KMS-11 (cell line): ENCODE measurements at regions not wholly inside any gene's neighbourhood (a gene's known extent, or its start where the extent isn't known, plus 50 kb on each side); places are given as distances from the start of the nearest gene placed in this dataset.

Experiments
- H2AFZ ChIP-seq: fragments of 200-600 bp; sonication (generic); 2 replicates; pipeline ENCODE4 v1.6.1; 2016; ENCODE audit warnings: antibody characterized with exemption, mixed run types, low read depth
- H3K27ac ChIP-seq: fragments of 200-600 bp; sonication (generic); 2 replicates; pipeline ENCODE4 v1.6.1; 2016; ENCODE audit warnings: mild to moderate bottlenecking, mixed run types
- H3K27me3 ChIP-seq: fragments of 200-600 bp; sonication (generic); 2 replicates; pipeline ENCODE4 v1.6.1; 2017; ENCODE audit warnings: mild to moderate bottlenecking, low read depth, mixed run types, moderate library complexity; ENCODE audit not compliant: insufficient read depth
- H3K36me3 ChIP-seq: fragments of 200-600 bp; sonication (generic); 2 replicates; pipeline ENCODE4 v1.6.1; 2017; ENCODE audit warnings: mild to moderate bottlenecking, mixed run types; ENCODE audit not compliant: insufficient read depth
- H3K4me1 ChIP-seq: fragments of 200-600 bp; sonication (generic); 2 replicates; pipeline ENCODE4 v1.6.1; 2016; ENCODE audit warnings: mild to moderate bottlenecking, low read depth, mixed run types; ENCODE audit not compliant: poor library complexity, severe bottlenecking
- H3K4me2 ChIP-seq: fragments of 200-600 bp; sonication (generic); 2 replicates; pipeline ENCODE4 v1.7.0; 2016; ENCODE audit warnings: mild to moderate bottlenecking, mixed run types
- H3K4me3 ChIP-seq: fragments of 200-600 bp; sonication (generic); IDR thresholded peaks from 2 replicates; pipeline ENCODE4 v1.6.1; 2017; ENCODE audit warnings: low read depth, low read length, mixed read lengths; ENCODE audit not compliant: insufficient read depth
- H3K79me2 ChIP-seq: fragments of 200-600 bp; sonication (generic); 2 replicates; pipeline ENCODE4 v1.6.1; 2016; ENCODE audit warnings: low read depth, mixed run types; ENCODE audit not compliant: insufficient read depth
- H3K9ac ChIP-seq: fragments of 200-600 bp; sonication (generic); 2 replicates; pipeline ENCODE4 v1.6.1; 2016; ENCODE audit warnings: mild to moderate bottlenecking, mixed run types
- H4K20me1 ChIP-seq: fragments of 200-600 bp; sonication (generic); 2 replicates; pipeline ENCODE4 v1.6.1; 2016; ENCODE audit warnings: mild to moderate bottlenecking, mixed run types; ENCODE audit not compliant: insufficient read depth
- CTCF ChIP-seq: fragments of 200-600 bp; sonication (generic); conservative IDR thresholded peaks from 2 replicates; pipeline ENCODE4 v1.6.1; 2017; ENCODE audit warnings: low read depth, mild to moderate bottlenecking, antibody characterized with exemption, low read length, moderate library complexity, mixed read lengths

- no peaks in the 10 kb centered on the region for H4K20me1 ChIP-seq
- no peaks in the 10 kb centered on the region for H3K4me1 ChIP-seq
- TF ChIP-seq CTCF: no peak
- no peaks in the 10 kb centered on the region for H3K36me3 ChIP-seq
- no peaks in the 10 kb centered on the region for H3K79me2 ChIP-seq
- no peaks in the 10 kb centered on the region for H3K27me3 ChIP-seq
- H3K4me3 ChIP-seq: no peak overlapping the region
- H3K4me2 ChIP-seq: no peak overlapping the region
- H2AFZ ChIP-seq: no peak overlapping the region
- H3K27ac ChIP-seq: no peak overlapping the region
- no peak overlapping the region for H3K9ac ChIP-seq
These were observed 297.5 kb upstream of the XYLT1 start for GRCh38 chr16:17768257-17768656.

DNA sequence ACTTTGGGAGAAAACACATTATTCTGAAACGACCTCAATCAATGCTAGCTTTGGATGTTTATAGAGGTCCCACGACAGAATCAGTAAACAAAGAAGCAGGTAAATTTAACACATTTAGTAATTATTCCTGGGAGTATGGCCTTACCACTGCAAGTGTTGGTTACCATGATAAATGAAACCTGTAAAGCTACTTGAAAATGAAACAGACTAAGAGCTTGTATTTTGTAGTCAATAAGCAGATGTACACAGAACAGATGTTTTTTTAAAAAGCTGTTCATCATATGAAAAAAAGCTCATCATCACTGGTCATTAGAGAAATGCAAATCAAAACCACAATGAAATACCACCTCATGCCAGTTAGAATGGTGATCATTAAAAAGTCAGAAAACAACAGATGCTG is 295.3 kb upstream of the XYLT1 start:
- H4K20me1 ChIP-seq: no peaks in the 10 kb centered on the region
- no peak overlapping the region for H2AFZ ChIP-seq
- H3K27ac ChIP-seq: no peak overlapping the region

DNA sequence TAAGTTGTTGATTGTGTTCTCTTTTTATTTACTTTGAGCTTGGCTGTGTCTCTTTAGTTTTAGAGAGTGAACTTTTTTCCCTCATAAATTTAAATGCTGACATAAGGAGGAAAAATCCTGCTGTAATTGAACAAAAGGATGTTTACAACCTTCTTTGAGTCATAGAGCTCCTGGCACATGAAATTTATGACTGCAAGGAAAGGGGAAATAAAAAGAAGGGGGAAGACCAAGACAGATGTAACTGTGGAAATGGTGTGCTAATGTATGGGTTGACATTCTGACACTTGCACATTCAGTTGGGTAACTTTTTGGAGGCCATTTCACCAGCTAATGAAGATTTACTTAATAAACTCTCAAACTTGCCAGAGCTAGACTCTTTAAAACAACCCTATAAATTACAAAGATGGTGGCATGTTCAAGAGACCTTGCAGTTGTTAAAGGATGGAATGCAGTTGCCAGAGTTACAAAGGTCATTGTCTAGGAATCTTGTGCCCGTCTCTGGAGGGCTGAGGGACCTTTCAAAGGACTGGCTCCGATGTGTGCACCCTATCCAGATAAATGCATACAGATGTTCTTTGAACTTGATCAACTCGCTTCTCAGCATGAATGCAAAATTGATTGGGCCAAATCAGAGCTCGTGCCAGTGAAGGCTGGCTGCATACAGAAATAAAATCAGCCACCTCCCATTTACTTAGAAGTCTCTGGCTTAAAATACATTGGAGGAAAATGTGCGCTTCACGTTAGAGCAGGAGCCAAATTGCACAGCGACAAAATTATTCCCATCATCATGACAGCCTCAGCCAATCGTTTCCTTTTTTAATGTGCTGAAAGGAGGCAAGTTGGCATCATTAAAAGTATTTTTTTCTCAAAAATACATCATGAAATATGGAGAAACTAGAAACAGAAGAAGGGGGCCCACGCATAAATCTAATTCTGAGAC is 289.0 kb upstream of the XYLT1 start:
- no peaks in the 10 kb centered on the region for H3K79me2 ChIP-seq
- TF ChIP-seq CTCF: no peak
- no peaks in the 10 kb centered on the region for H3K36me3 ChIP-seq
- H3K4me2 ChIP-seq: no peak overlapping the region
- no peak overlapping the region for H3K27ac ChIP-seq
- no peaks in the 10 kb centered on the region for H4K20me1 ChIP-seq
- no peak overlapping the region for H3K9ac ChIP-seq
- no peaks in the 10 kb centered on the region for H3K4me1 ChIP-seq
- H3K27me3 ChIP-seq: no peaks in the 10 kb centered on the region
- H3K4me3 ChIP-seq: no peak overlapping the region
- no peak overlapping the region for H2AFZ ChIP-seq

More for the DNA sequence above, 295.3 kb upstream of the XYLT1 start:
- Histone ChIP-seq H3K4me2 (no peak overlapping the region), H3K9ac (no peak overlapping the region), H3K4me1 (no peaks in the 10 kb centered on the region), H3K79me2 (no peaks in the 10 kb centered on the region), H3K36me3 (no peaks in the 10 kb centered on the region), H3K4me3 (no peak overlapping the region), H3K27me3 (no peaks in the 10 kb centered on the region)
- TF ChIP-seq CTCF: no peak

- no peak overlapping the region for H2AFZ ChIP-seq
- H4K20me1 ChIP-seq: no peaks in the 10 kb centered on the region
- no peaks in the 10 kb centered on the region for H3K27me3 ChIP-seq
- no peak overlapping the region for H3K9ac ChIP-seq
- H3K79me2 ChIP-seq: no peaks in the 10 kb centered on the region
- no peaks in the 10 kb centered on the region for H3K36me3 ChIP-seq
- H3K4me2 ChIP-seq: no peak overlapping the region
- no peak overlapping the region for H3K4me3 ChIP-seq
- no peak for TF ChIP-seq CTCF
- H3K4me1 ChIP-seq: no peaks in the 10 kb centered on the region
- H3K27ac ChIP-seq: no peak overlapping the region
These were observed 287.0 kb upstream of the XYLT1 start for GRCh38 chr16:17757808-17758207.
